Upper lobe of left lung (tissue), 4 donors: ENCODE measurements at regions not wholly inside any gene's neighbourhood (a gene's known extent, or its start where the extent isn't known, plus 50 kb on each side); places are given as distances from the start of the nearest gene placed in this dataset.

ENCODE experiments used
- CTCF ChIP-seq, 6 experiments: fragments of 450-650 bp in 4 of 6; fragments of 200-600 bp in 2 of 6; sonication (generic) in 2 of 6; IDR thresholded peaks; one replicate each; pipeline ENCODE4 v1.5.1; 2016 to 2019; ENCODE audit warnings: antibody characterized with exemption in 6 of 6
- EP300 ChIP-seq, 4 donors: sonication (generic); formaldehyde crosslinking; IDR thresholded peaks; one replicate each; pipeline ENCODE4 v1.5.1; 2017; ENCODE audit warnings: antibody characterized with exemption in 4 of 4, control low read depth in 2 of 4
- POLR2A ChIP-seq, 4 donors: fragments of 450-650 bp; IDR thresholded peaks; one replicate each; pipeline ENCODE4 v1.5.1; 2016 to 2017; ENCODE audit warnings: antibody characterized with exemption in 4 of 4, mild to moderate bottlenecking in 2 of 4
- POLR2AphosphoS5 ChIP-seq, 2 donors: sonication (generic); formaldehyde crosslinking; IDR thresholded peaks; one replicate each; pipeline ENCODE4 v1.5.1; 2017; ENCODE audit warnings: antibody characterized with exemption in 2 of 2

- TF ChIP-seq CTCF (IDR thresholded peaks at IDR 0.05) (no peak), POLR2A (IDR thresholded peaks at IDR 0.05) (no peak), POLR2AphosphoS5 (IDR thresholded peaks at IDR 0.05) (no peak), EP300 (IDR thresholded peaks at IDR 0.05) (no peak)
Measured at GRCh38 chr6:150304429-150304828, 64.4 kb upstream of the IYD start.
